GM23338 (cell line): ENCODE measurements at regions not wholly inside any gene's neighbourhood (a gene's known extent, or its start where the extent isn't known, plus 50 kb on each side); places are given as distances from the start of the nearest gene placed in this dataset.

Experiments used
- CREB1 ChIP-seq: fragments of 250-450 bp; sonication (Bioruptor Pico); IDR thresholded peaks from 2 replicates; pipeline ENCODE4 v1.5.0; 2020; ENCODE audit warnings: low read depth, mild to moderate bottlenecking, moderate library complexity
- EZH2 ChIP-seq: fragments of 200-600 bp; sonication (generic); IDR thresholded peaks from one replicate; pipeline ENCODE4 v1.8.0; 2017; ENCODE audit warnings: antibody characterized with exemption, mild to moderate bottlenecking, low read depth; ENCODE audit not compliant: unreplicated experiment
- EZH2phosphoT487 ChIP-seq: fragments of 200-600 bp; sonication (generic); IDR thresholded peaks from one replicate; pipeline ENCODE4 v1.8.1; 2018; ENCODE audit warnings: antibody characterized with exemption; ENCODE audit not compliant: unreplicated experiment
- JUNB ChIP-seq: IDR thresholded peaks from one replicate; pipeline ENCODE4 v1.6.1; 2016; ENCODE audit warnings: antibody characterized with exemption; ENCODE audit not compliant: unreplicated experiment
- NANOG ChIP-seq: IDR thresholded peaks from 2 replicates; pipeline ENCODE4 v1.6.1; 2016; ENCODE audit warnings: antibody characterized with exemption, borderline replicate concordance
- POLR2AphosphoS5 ChIP-seq: IDR thresholded peaks from 2 replicates; pipeline ENCODE4 v1.6.1; 2016; ENCODE audit warnings: antibody characterized with exemption, low read depth
- REST ChIP-seq: IDR thresholded peaks from one replicate; pipeline ENCODE4 v1.6.1; 2018; ENCODE audit warnings: antibody characterized with exemption; ENCODE audit not compliant: unreplicated experiment
- ZNF331 ChIP-seq: fragments of 250-450 bp; sonication (Bioruptor Pico); IDR thresholded peaks from 2 replicates; pipeline ENCODE4 v1.5.0; 2020; ENCODE audit warnings: low read depth, mild to moderate bottlenecking, moderate library complexity
- TF ChIP-seq, protein P1 (sequence below), 2 experiments: fragments of 200-600 bp in 1 of 2; sonication (generic) in 1 of 2; conservative IDR thresholded peaks; 2 replicates each; pipeline versions ENCODE4 v1.5.1 to v1.6.1; 2016 to 2017; ENCODE audit warnings: antibody characterized with exemption in 2 of 2, low read depth in 2 of 2, mild to moderate bottlenecking in 2 of 2, moderate library complexity in 1 of 2

- TF ChIP-seq, protein P1, sequence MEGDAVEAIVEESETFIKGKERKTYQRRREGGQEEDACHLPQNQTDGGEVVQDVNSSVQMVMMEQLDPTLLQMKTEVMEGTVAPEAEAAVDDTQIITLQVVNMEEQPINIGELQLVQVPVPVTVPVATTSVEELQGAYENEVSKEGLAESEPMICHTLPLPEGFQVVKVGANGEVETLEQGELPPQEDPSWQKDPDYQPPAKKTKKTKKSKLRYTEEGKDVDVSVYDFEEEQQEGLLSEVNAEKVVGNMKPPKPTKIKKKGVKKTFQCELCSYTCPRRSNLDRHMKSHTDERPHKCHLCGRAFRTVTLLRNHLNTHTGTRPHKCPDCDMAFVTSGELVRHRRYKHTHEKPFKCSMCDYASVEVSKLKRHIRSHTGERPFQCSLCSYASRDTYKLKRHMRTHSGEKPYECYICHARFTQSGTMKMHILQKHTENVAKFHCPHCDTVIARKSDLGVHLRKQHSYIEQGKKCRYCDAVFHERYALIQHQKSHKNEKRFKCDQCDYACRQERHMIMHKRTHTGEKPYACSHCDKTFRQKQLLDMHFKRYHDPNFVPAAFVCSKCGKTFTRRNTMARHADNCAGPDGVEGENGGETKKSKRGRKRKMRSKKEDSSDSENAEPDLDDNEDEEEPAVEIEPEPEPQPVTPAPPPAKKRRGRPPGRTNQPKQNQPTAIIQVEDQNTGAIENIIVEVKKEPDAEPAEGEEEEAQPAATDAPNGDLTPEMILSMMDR (conservative IDR thresholded peaks at IDR 0.05; ENCODE audit: low read depth in 2 of 2), result no peak
- TF ChIP-seq EZH2, result no peak
- no peak for TF ChIP-seq EZH2phosphoT487
- TF ChIP-seq POLR2AphosphoS5, result no peak
- no peak for TF ChIP-seq NANOG
- no peak for TF ChIP-seq ZNF331
- TF ChIP-seq JUNB, result no peak
- no peak for TF ChIP-seq REST
- TF ChIP-seq CREB1 (CRISPR knock-in tag), result no peak
These were observed 104.3 kb upstream of the RANBP3L start for GRCh38 chr5:36406023-36406422.
